DMS114 treated with DMSO at 0.1 percent for 48 hours (cell line): ENCODE measurements at regions not wholly inside any gene's neighbourhood (a gene's known extent, or its start where the extent isn't known, plus 50 kb on each side); places are given as distances from the start of the nearest gene placed in this dataset.
"Not testable (repeated sequence)": the region's sequence is repeated elsewhere in the genome, so short reads cannot be mapped to it uniquely, and the experiment has no call there.

Source experiments
- DNase-seq: peaks from one replicate; lab custom pipeline; 2025; ENCODE audit not compliant: unreplicated experiment; lab: John Stamatoyannopoulos, UW

- DNase-seq = no peak
Observed at GRCh38 chr22:46026899-46027210, 49.9 kb upstream of the WNT7B start.

- no peak for DNase-seq
Observed at GRCh38 chr22:46027211-46028105, 50.5 kb upstream of the WNT7B start.

- DNase-seq = no peak
Observed at GRCh38 chr22:46028106-46028991, 51.4 kb upstream of the WNT7B start.

GRCh38 chr22:46029036-46029435 lies 52.1 kb upstream of the WNT7B start:
- no peak for DNase-seq

- no peak for DNase-seq
Observed at GRCh38 chr22:46029574-46030200, 52.7 kb upstream of the WNT7B start.

- DNase-seq = no peak
Observed at GRCh38 chr22:46030231-46030880, 53.4 kb upstream of the WNT7B start.

- DNase-seq = no peak
Observed at GRCh38 chr22:46031066-46031465, 54.1 kb upstream of the WNT7B start.

- DNase-seq = no peak
Observed at GRCh38 chr22:46031557-46031956, 54.6 kb upstream of the WNT7B start.

GRCh38 chr22:46031965-46032851 lies 55.2 kb upstream of the WNT7B start:
- no peak for DNase-seq

- no peak for DNase-seq
Observed at GRCh38 chr22:46033256-46034200, 56.6 kb upstream of the WNT7B start.

GRCh38 chr22:46034480-46034879 lies 57.5 kb upstream of the WNT7B start:
- not testable (repeated sequence) for DNase-seq

GRCh38 chr22:46035380-46035741 lies 58.4 kb upstream of the WNT7B start:
- no peak for DNase-seq

GRCh38 chr22:46035742-46036557 lies 59.0 kb upstream of the WNT7B start:
- DNase-seq = peak; percentile 91

GRCh38 chr22:46036558-46037408 lies 59.8 kb upstream of the WNT7B start:
- DNase-seq = no peak

- no peak for DNase-seq
Observed at GRCh38 chr22:46038174-46038487, 61.2 kb upstream of the WNT7B start.

- DNase-seq = no peak
Observed at GRCh38 chr22:46038516-46039430, 61.8 kb upstream of the WNT7B start.
